IMR-90 (cell line): ENCODE measurements at regions not wholly inside any gene's neighbourhood (a gene's known extent, or its start where the extent isn't known, plus 50 kb on each side); places are given as distances from the start of the nearest gene placed in this dataset.

Source experiments
- BHLHE40 ChIP-seq: fragments of 150-350 bp; IDR thresholded peaks from 2 replicates; pipeline ENCODE4 v1.6.1; 2016; ENCODE audit warnings: mild to moderate bottlenecking, low read depth, low read length
- CEBPB ChIP-seq: IDR thresholded peaks from 2 replicates; pipeline ENCODE4 v1.6.1; 2012; ENCODE audit warnings: low read depth, low read length, improper control_type of control experiment
- CTCF ChIP-seq: conservative IDR thresholded peaks from 2 replicates; pipeline ENCODE4 v1.5.1; 2012; ENCODE audit warnings: mild to moderate bottlenecking, low read depth, low read length, improper control_type of control experiment
- ELK1 ChIP-seq: fragments of 150-350 bp; IDR thresholded peaks from 2 replicates; pipeline ENCODE4 v1.6.1; 2016; ENCODE audit warnings: low read depth, mild to moderate bottlenecking, low read length, moderate library complexity, borderline replicate concordance
- MXI1 ChIP-seq: IDR thresholded peaks from 2 replicates; pipeline ENCODE4 v1.6.1; 2012; ENCODE audit warnings: low read depth, mild to moderate bottlenecking, low read length, moderate library complexity, borderline replicate concordance
- NFE2L2 ChIP-seq: fragments of 150-350 bp; IDR thresholded peaks from 2 replicates; pipeline ENCODE4 v1.6.1; 2016; ENCODE audit warnings: low read depth, mild to moderate bottlenecking, low read length
- POLR2A ChIP-seq: IDR thresholded peaks from 2 replicates; pipeline ENCODE4 v1.6.1; 2012; ENCODE audit warnings: mild to moderate bottlenecking, low read depth, low read length
- RAD21 ChIP-seq: IDR thresholded peaks from 2 replicates; pipeline ENCODE4 v1.6.1; 2012; ENCODE audit warnings: low read length, improper control_type of control experiment
- RCOR1 ChIP-seq: IDR thresholded peaks from 2 replicates; pipeline ENCODE4 v1.6.1; 2012; ENCODE audit warnings: mild to moderate bottlenecking, low read length, improper control_type of control experiment; ENCODE audit not compliant: insufficient replicate concordance
- RFX5 ChIP-seq: IDR thresholded peaks from 2 replicates; pipeline ENCODE4 v1.8.0; 2012; ENCODE audit warnings: low read depth, mild to moderate bottlenecking, low read length, moderate library complexity
- SMC3 ChIP-seq: fragments of 150-350 bp; IDR thresholded peaks from 2 replicates; pipeline ENCODE4 v1.6.1; 2016; ENCODE audit warnings: low read depth, mild to moderate bottlenecking, antibody characterized with exemption, low read length, moderate library complexity
- USF2 ChIP-seq: fragments of 150-350 bp; IDR thresholded peaks from 2 replicates; pipeline ENCODE4 v1.6.1; 2017; ENCODE audit warnings: mild to moderate bottlenecking, antibody characterized with exemption, low read length, low read depth

- TF ChIP-seq CTCF (no peak), POLR2A (no peak), ELK1 (no peak), BHLHE40 (no peak), SMC3 (no peak), RAD21 (no peak), RCOR1 (no peak), USF2 (no peak), MXI1 (no peak), NFE2L2 (no peak), CEBPB (no peak), RFX5 (no peak)
These were observed 251.1 kb upstream of the JUN start for GRCh38 chr1:59034925-59035324.
